GM12878 (cell line): ENCODE measurements at regions not wholly inside any gene's neighbourhood (a gene's known extent, or its start where the extent isn't known, plus 50 kb on each side); places are given as distances from the start of the nearest gene placed in this dataset.

Experiments used
- ATAC-seq: fragments of 200-7000 bp; cut with Tn5 transposase; 3 replicates; pipeline ENCODE4 v1.9.1; 2020; ENCODE audit warnings: mild to moderate bottlenecking, moderate library complexity
- BruUV-seq: library from RNA; stranded (reverse); fragments of 400-500 nt; replicated peaks from 2 replicates; lab custom pipeline; 2021; lab: Mats Ljungman, UMichigan
- CTCF ChIA-PET: fragments of 300-600 bp; sonication (Branson Sonifier 250); formaldehyde crosslinking; extraction: SDS; loops from one replicate; lab custom pipeline; 2021; ENCODE audit warnings: inconsistent platforms; lab: Yijun Ruan, JAX
- POLR2A ChIA-PET: fragments of 350-600 bp; formaldehyde crosslinking; extraction: SDS; loops from one replicate; lab custom pipeline; 2021; ENCODE audit warnings: inconsistent platforms; lab: Charles Lee
- RAD21 ChIA-PET: fragments of 300-600 bp; sonication (Branson Sonifier 250); formaldehyde crosslinking; loops from one replicate; lab custom pipeline; 2023; ENCODE audit warnings: antibody characterized with exemption; ENCODE audit not compliant: unreplicated experiment; lab: Charles Lee
- SMC1A ChIA-PET: fragments of 300-600 bp; sonication (Branson Sonifier 250); formaldehyde crosslinking; loops from one replicate; lab custom pipeline; 2023; ENCODE audit not compliant: unreplicated experiment, uncharacterized antibody; lab: Charles Lee
- DNase-seq: peaks from one replicate; pipeline ENCODE4 v3.0.0-alpha.2; 2011; ENCODE audit warnings: low read depth, low spot score
- FAIRE-seq: peaks from 3 replicates; lab custom pipeline; 2011; peaks lifted over from hg19 to GRCh38; lab: Jason Lieb, UNC
- H2AFZ ChIP-seq: 2 replicates; pipeline ENCODE4 v1.6.0; 2011; ENCODE audit warnings: low read depth, low read length, control low read depth; ENCODE audit not compliant: control insufficient read depth
- H3K27ac ChIP-seq: 2 replicates; pipeline ENCODE4 v1.5.1; 2011; ENCODE audit warnings: control low read depth; ENCODE audit not compliant: control insufficient read depth, insufficient read depth
- H3K27me3 ChIP-seq, 2 experiments: replicated peaks in 1 of 2; 2 replicates each; pipeline versions ENCODE4 v1.6.0 to v1.6.1; 2011; ENCODE audit warnings: low read length in 1 of 2; ENCODE audit not compliant: control insufficient read depth in 2 of 2, insufficient read depth in 2 of 2
- H3K36me3 ChIP-seq, 2 experiments: 2 replicates each; pipeline ENCODE4 v1.5.1; 2011; ENCODE audit warnings: low read length in 1 of 2; ENCODE audit not compliant: control insufficient read depth in 2 of 2, insufficient read depth in 2 of 2
- H3K4me1 ChIP-seq: 2 replicates; pipeline ENCODE4 v1.6.1; 2011; ENCODE audit warnings: mild to moderate bottlenecking, low read length, moderate library complexity, mixed read lengths; ENCODE audit not compliant: control insufficient read depth, insufficient read depth
- H3K4me2 ChIP-seq: 2 replicates; pipeline ENCODE4 v1.6.0; 2011; ENCODE audit warnings: control low read depth; ENCODE audit not compliant: control insufficient read depth, insufficient read depth
- H3K4me3 ChIP-seq: fragments of 200-600 bp; sonication (generic); 2 replicates; pipeline ENCODE4 v1.5.1; 2016
- H3K79me2 ChIP-seq: 2 replicates; pipeline ENCODE4 v1.6.0; 2011; ENCODE audit warnings: low read length; ENCODE audit not compliant: control insufficient read depth, insufficient read depth
- H3K9ac ChIP-seq: 2 replicates; pipeline ENCODE4 v1.8.0; 2011; ENCODE audit warnings: low read length, control low read depth, mixed read lengths; ENCODE audit not compliant: control insufficient read depth, insufficient read depth
- H3K9me3 ChIP-seq: replicated peaks from 3 replicates; pipeline ENCODE4 v1.5.1; 2011; ENCODE audit warnings: mild to moderate bottlenecking, low read length; ENCODE audit not compliant: control insufficient read depth, insufficient read depth
- H4K20me1 ChIP-seq: 2 replicates; pipeline ENCODE4 v1.6.0; 2011; ENCODE audit not compliant: control insufficient read depth, insufficient read depth
- BHLHE40 ChIP-seq, 2 experiments: fragments of 450-650 bp in 1 of 2; IDR thresholded peaks; 2 replicates each; pipeline ENCODE4 v1.6.1; 2011 to 2017; ENCODE audit warnings: low read depth in 2 of 2, borderline replicate concordance in 1 of 2, improper control_type of control experiment in 1 of 2, low read length in 1 of 2, mild to moderate bottlenecking in 1 of 2
- EED ChIP-seq: sonication (generic); IDR thresholded peaks from 2 replicates; pipeline ENCODE4 v1.6.1; 2016; ENCODE audit warnings: antibody characterized with exemption, low read depth
- FOXM1 ChIP-seq: IDR thresholded peaks from 2 replicates; pipeline ENCODE4 v1.6.1; 2012; ENCODE audit warnings: low read depth, mild to moderate bottlenecking, inconsistent platforms, low read length, moderate library complexity
- WGBS: methylation state at CpG from one replicate; pipeline ENCODE4 v1.1.6; 2016; ENCODE audit warnings: low lambda C conversion rate; ENCODE audit not compliant: insufficient replicate concordance, insufficient coverage; ENCODE audit errors: missing lambda C conversion rate; 5-methylcytosine and 5-hydroxymethylcytosine counted together
- in situ Hi-C: fragments of 300-500 bp; cut with MboI; formaldehyde crosslinking; loops from 9 replicates; pipeline ENCODE4 v1.14.3; 2018; ENCODE audit warnings: mixed read lengths
- intact Hi-C: fragments of 100-400 bp; cut with micrococcal nuclease; formaldehyde crosslinking; loops from one replicate; pipeline ENCODE4 v1.14.2; 2022; ENCODE audit not compliant: unreplicated experiment
- TF ChIP-seq, protein P1 (sequence below): fragments of 450-650 bp; IDR thresholded peaks from 2 replicates; pipeline ENCODE4 v1.6.1; 2017; ENCODE audit warnings: mild to moderate bottlenecking, moderate library complexity
- TF ChIP-seq, protein P2 (sequence below): fragments of 450-650 bp; IDR thresholded peaks from 2 replicates; pipeline ENCODE4 v1.6.1; 2017; ENCODE audit warnings: mild to moderate bottlenecking, low read depth, inconsistent platforms; ENCODE audit not compliant: poor library complexity, severe bottlenecking

GRCh38 chr11:116615211-116615865, 157.4 kb downstream of the BUD13 start (continued):
- TF ChIP-seq, protein P1, sequence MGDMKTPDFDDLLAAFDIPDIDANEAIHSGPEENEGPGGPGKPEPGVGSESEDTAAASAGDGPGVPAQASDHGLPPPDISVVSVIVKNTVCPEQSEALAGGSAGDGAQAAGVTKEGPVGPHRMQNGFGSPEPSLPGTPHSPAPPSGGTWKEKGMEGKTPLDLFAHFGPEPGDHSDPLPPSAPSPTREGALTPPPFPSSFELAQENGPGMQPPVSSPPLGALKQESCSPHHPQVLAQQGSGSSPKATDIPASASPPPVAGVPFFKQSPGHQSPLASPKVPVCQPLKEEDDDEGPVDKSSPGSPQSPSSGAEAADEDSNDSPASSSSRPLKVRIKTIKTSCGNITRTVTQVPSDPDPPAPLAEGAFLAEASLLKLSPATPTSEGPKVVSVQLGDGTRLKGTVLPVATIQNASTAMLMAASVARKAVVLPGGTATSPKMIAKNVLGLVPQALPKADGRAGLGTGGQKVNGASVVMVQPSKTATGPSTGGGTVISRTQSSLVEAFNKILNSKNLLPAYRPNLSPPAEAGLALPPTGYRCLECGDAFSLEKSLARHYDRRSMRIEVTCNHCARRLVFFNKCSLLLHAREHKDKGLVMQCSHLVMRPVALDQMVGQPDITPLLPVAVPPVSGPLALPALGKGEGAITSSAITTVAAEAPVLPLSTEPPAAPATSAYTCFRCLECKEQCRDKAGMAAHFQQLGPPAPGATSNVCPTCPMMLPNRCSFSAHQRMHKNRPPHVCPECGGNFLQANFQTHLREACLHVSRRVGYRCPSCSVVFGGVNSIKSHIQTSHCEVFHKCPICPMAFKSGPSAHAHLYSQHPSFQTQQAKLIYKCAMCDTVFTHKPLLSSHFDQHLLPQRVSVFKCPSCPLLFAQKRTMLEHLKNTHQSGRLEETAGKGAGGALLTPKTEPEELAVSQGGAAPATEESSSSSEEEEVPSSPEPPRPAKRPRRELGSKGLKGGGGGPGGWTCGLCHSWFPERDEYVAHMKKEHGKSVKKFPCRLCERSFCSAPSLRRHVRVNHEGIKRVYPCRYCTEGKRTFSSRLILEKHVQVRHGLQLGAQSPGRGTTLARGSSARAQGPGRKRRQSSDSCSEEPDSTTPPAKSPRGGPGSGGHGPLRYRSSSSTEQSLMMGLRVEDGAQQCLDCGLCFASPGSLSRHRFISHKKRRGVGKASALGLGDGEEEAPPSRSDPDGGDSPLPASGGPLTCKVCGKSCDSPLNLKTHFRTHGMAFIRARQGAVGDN, result no peak
- no peak for TF ChIP-seq FOXM1
- TF ChIP-seq, all 136 proteins: peak for 0

GRCh38 chr11:116614306-116615210, 158.2 kb downstream of the BUD13 start:
- H3K4me2 ChIP-seq, result no peak overlapping the region
- no peaks in the 10 kb centered on the region for H4K20me1 ChIP-seq
- H2AFZ ChIP-seq, result no peak overlapping the region
- intact Hi-C loops, result no loop called here
- H3K4me1 ChIP-seq, result peaks cover 6% of the 10 kb centered on the region
- no peak overlapping the region for H3K9ac ChIP-seq
- in situ Hi-C loops, result no loop called here
- H3K36me3 ChIP-seq, result no peaks in the 10 kb centered on the region
- ATAC-seq, result no peak
- no peaks in the 10 kb centered on the region for H3K9me3 ChIP-seq
- no peaks in the 10 kb centered on the region for H3K79me2 ChIP-seq
- H3K27me3 ChIP-seq, result no peaks in the 10 kb centered on the region
- CTCF ChIA-PET, result no interaction called here
- POLR2A ChIA-PET, result no interaction called here
- RAD21 ChIA-PET, result no interaction called here
- no peak for FAIRE-seq
- SMC1A ChIA-PET, result no interaction called here
- no peak overlapping the region for H3K4me3 ChIP-seq
- WGBS, result 20% methylated on average over 11 of the region's 11 CpGs
- TF ChIP-seq BHLHE40 (IDR thresholded peaks at IDR 0.05; ENCODE audit: borderline replicate concordance in 1 of 2, low read depth in 2 of 2, low read length in 1 of 2) (no peak), EED (no peak)
- TF ChIP-seq, protein P2, sequence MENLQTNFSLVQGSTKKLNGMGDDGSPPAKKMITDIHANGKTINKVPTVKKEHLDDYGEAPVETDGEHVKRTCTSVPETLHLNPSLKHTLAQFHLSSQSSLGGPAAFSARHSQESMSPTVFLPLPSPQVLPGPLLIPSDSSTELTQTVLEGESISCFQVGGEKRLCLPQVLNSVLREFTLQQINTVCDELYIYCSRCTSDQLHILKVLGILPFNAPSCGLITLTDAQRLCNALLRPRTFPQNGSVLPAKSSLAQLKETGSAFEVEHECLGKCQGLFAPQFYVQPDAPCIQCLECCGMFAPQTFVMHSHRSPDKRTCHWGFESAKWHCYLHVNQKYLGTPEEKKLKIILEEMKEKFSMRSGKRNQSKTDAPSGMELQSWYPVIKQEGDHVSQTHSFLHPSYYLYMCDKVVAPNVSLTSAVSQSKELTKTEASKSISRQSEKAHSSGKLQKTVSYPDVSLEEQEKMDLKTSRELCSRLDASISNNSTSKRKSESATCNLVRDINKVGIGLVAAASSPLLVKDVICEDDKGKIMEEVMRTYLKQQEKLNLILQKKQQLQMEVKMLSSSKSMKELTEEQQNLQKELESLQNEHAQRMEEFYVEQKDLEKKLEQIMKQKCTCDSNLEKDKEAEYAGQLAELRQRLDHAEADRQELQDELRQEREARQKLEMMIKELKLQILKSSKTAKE, result no peak
- no TSS peak for BruUV-seq
- no peak for DNase-seq
- H3K27ac ChIP-seq, result no peak overlapping the region
